WTC11 (cell line): ENCODE measurements at regions not wholly inside any gene's neighbourhood (a gene's known extent, or its start where the extent isn't known, plus 50 kb on each side); places are given as distances from the start of the nearest gene placed in this dataset.

Experiments
- ATF1 ChIP-seq: sonication (generic); formaldehyde crosslinking; IDR thresholded peaks from 2 replicates; pipeline ENCODE4 v1.8.1; 2023; ENCODE audit warnings: mild to moderate bottlenecking, moderate library complexity, missing genetic modification reagents
- CTCF ChIP-seq: fragments of 200-600 bp; IDR thresholded peaks from 2 replicates; pipeline ENCODE4 v1.8.0; 2022; ENCODE audit warnings: antibody characterized with exemption
- KAT7 ChIP-seq: sonication (generic); formaldehyde crosslinking; IDR thresholded peaks from 2 replicates; pipeline ENCODE4 v1.8.1; 2023; ENCODE audit warnings: missing genetic modification reagents, mild to moderate bottlenecking, borderline replicate concordance
- MAX ChIP-seq: sonication (generic); formaldehyde crosslinking; IDR thresholded peaks from 2 replicates; pipeline ENCODE4 v1.8.0; 2022; ENCODE audit warnings: mild to moderate bottlenecking, missing genetic modification reagents
- NFYB ChIP-seq: sonication (generic); formaldehyde crosslinking; conservative IDR thresholded peaks from 2 replicates; pipeline ENCODE4 v1.8.0; 2022; ENCODE audit warnings: low read depth, missing genetic modification reagents
- SP1 ChIP-seq: sonication (generic); formaldehyde crosslinking; conservative IDR thresholded peaks from 2 replicates; pipeline ENCODE4 v1.8.1; 2022; ENCODE audit warnings: missing genetic modification reagents
- USF2 ChIP-seq: sonication (generic); formaldehyde crosslinking; IDR thresholded peaks from 2 replicates; pipeline ENCODE4 v1.8.1; 2023; ENCODE audit warnings: mild to moderate bottlenecking, missing genetic modification reagents, moderate library complexity
- ZNF138 ChIP-seq: sonication (generic); formaldehyde crosslinking; conservative IDR thresholded peaks from 2 replicates; pipeline ENCODE4 v1.8.1; 2022; ENCODE audit warnings: mild to moderate bottlenecking, moderate library complexity, missing genetic modification reagents
- ZNF219 ChIP-seq: sonication (generic); formaldehyde crosslinking; IDR thresholded peaks from 2 replicates; pipeline ENCODE4 v1.8.0; 2023; ENCODE audit warnings: missing genetic modification reagents, mild to moderate bottlenecking, borderline replicate concordance

DNA sequence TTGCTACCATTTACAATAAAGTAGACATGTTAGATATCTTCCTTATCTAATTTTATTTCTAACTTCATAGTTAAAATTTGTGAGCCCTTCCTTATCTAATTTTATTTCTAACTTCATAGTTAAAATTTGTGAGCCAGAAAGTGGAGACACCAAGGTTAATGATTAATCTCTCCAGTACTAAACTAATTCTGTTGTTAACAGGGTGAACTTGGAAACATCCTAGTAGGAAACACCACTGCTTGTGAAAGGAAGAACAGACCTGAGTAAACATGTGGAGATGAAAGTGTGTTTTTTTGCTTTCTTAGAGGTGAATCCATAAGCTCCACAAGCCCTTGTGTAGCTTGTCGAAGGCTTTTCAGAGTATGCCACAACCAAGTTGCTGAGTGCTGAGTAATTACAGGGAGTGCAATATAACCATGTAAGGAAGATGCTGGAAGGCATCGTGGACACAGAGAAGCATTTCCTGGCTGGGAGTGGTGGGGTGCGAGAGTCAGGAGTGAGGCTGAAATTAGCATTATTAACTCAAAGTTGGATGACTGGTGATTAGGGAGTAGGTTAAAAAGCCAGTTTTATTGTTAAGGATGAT lies 118.6 kb upstream of the NEIL3 start:
- TF ChIP-seq CTCF (no peak), MAX (CRISPR knock-in tag) (no peak), ATF1 (CRISPR knock-in tag) (no peak), ZNF138 (no peak), SP1 (CRISPR knock-in tag) (no peak), NFYB (no peak), ZNF219 (CRISPR knock-in tag) (no peak), USF2 (CRISPR knock-in tag) (no peak), KAT7 (CRISPR knock-in tag) (no peak)
